HL-60 (cell line): ENCODE measurements at regions not wholly inside any gene's neighbourhood (a gene's known extent, or its start where the extent isn't known, plus 50 kb on each side); places are given as distances from the start of the nearest gene placed in this dataset.
"Not testable (repeated sequence)": the region's sequence is repeated elsewhere in the genome, so short reads cannot be mapped to it uniquely, and the experiment has no call there.

Experiments
- DNase-seq, 2 experiments: peaks; one replicate each; pipeline ENCODE4 v3.0.0-alpha.2; 2010 to 2020; ENCODE audit warnings: low read depth in 1 of 2, low spot score in 1 of 2
- H3K27ac ChIP-seq: fragments of 250-450 bp; sonication (Bioruptor Pico); replicated peaks from 2 replicates; pipeline ENCODE4 v1.5.1; 2020; ENCODE audit warnings: mild to moderate bottlenecking, moderate library complexity
- H3K27me3 ChIP-seq: fragments of 250-450 bp; sonication (Bioruptor Pico); 2 replicates; pipeline ENCODE4 v1.5.1; 2021; ENCODE audit warnings: mild to moderate bottlenecking, moderate library complexity; ENCODE audit not compliant: insufficient read depth, poor library complexity, severe bottlenecking
- H3K4me3 ChIP-seq: replicated peaks from 2 replicates; pipeline ENCODE4 v1.5.1; 2011; ENCODE audit warnings: mild to moderate bottlenecking, control low read depth, low read length; ENCODE audit not compliant: insufficient read depth
- GABPA ChIP-seq: IDR thresholded peaks from 2 replicates; pipeline ENCODE4 v1.6.1; 2012; ENCODE audit warnings: low read depth
- POLR2AphosphoS5 ChIP-seq: IDR thresholded peaks from 2 replicates; pipeline ENCODE4 v1.6.1; 2012; ENCODE audit warnings: low read depth
- SPI1 ChIP-seq: IDR thresholded peaks from 2 replicates; pipeline ENCODE4 v1.6.1; 2012; ENCODE audit warnings: low read depth, mild to moderate bottlenecking, borderline replicate concordance
- TF ChIP-seq, protein P1 (sequence below): IDR thresholded peaks from 2 replicates; pipeline ENCODE4 v1.6.1; 2012; ENCODE audit warnings: low read depth; ENCODE audit not compliant: insufficient replicate concordance
- TF ChIP-seq, protein P2 (sequence below): IDR thresholded peaks from one replicate; pipeline ENCODE4 v1.5.1; 2011; ENCODE audit warnings: low read length, control low read depth, inconsistent platforms; ENCODE audit not compliant: insufficient read depth

DNA sequence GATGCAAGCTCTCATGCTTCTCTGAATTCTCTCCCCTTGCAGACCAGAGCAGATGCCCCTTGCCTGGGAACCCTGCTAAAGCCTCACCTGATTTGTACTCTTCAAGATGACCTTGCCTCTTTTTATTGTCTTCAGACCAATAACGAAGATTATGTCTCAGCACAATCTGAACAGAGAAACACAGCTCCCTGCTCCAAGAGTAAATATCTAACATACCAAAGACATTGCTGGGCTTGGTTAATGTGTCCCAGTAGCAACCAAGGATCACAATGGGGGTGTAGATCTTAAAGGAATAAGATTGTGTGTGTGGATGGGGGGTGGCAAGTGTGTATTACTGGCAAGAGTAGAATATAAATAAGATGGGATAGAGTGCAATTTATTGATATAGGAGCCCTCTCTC is 67.6 kb upstream of the LHFPL2 start:
- no peaks in the 10 kb centered on the region for H3K27me3 ChIP-seq
- H3K4me3 ChIP-seq = no peak overlapping the region
- TF ChIP-seq, protein P1, sequence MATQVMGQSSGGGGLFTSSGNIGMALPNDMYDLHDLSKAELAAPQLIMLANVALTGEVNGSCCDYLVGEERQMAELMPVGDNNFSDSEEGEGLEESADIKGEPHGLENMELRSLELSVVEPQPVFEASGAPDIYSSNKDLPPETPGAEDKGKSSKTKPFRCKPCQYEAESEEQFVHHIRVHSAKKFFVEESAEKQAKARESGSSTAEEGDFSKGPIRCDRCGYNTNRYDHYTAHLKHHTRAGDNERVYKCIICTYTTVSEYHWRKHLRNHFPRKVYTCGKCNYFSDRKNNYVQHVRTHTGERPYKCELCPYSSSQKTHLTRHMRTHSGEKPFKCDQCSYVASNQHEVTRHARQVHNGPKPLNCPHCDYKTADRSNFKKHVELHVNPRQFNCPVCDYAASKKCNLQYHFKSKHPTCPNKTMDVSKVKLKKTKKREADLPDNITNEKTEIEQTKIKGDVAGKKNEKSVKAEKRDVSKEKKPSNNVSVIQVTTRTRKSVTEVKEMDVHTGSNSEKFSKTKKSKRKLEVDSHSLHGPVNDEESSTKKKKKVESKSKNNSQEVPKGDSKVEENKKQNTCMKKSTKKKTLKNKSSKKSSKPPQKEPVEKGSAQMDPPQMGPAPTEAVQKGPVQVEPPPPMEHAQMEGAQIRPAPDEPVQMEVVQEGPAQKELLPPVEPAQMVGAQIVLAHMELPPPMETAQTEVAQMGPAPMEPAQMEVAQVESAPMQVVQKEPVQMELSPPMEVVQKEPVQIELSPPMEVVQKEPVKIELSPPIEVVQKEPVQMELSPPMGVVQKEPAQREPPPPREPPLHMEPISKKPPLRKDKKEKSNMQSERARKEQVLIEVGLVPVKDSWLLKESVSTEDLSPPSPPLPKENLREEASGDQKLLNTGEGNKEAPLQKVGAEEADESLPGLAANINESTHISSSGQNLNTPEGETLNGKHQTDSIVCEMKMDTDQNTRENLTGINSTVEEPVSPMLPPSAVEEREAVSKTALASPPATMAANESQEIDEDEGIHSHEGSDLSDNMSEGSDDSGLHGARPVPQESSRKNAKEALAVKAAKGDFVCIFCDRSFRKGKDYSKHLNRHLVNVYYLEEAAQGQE = no peak
- TF ChIP-seq, protein P2, sequence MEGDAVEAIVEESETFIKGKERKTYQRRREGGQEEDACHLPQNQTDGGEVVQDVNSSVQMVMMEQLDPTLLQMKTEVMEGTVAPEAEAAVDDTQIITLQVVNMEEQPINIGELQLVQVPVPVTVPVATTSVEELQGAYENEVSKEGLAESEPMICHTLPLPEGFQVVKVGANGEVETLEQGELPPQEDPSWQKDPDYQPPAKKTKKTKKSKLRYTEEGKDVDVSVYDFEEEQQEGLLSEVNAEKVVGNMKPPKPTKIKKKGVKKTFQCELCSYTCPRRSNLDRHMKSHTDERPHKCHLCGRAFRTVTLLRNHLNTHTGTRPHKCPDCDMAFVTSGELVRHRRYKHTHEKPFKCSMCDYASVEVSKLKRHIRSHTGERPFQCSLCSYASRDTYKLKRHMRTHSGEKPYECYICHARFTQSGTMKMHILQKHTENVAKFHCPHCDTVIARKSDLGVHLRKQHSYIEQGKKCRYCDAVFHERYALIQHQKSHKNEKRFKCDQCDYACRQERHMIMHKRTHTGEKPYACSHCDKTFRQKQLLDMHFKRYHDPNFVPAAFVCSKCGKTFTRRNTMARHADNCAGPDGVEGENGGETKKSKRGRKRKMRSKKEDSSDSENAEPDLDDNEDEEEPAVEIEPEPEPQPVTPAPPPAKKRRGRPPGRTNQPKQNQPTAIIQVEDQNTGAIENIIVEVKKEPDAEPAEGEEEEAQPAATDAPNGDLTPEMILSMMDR = no peak
- no peak for TF ChIP-seq POLR2AphosphoS5
- no peak for TF ChIP-seq GABPA
- no peak for TF ChIP-seq SPI1
- DNase-seq = no peak
- no peak overlapping the region for H3K27ac ChIP-seq

DNA sequence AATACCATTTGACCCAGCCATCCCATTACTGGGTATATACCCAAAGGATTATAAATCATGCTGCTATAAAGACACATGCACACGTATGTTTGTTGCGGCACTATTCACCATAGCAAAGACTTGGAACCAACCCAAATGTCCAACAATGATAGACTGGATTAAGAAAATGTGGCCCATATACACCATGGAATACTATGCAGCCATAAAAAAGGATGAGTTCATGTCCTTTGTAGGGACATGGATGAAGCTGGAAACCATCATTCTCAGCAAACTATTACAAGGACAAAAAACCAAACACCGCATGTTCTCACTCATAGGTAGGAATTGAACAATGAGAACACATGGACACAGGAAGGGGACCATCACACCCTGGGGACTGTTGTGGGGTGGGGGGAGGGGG is 66.8 kb upstream of the LHFPL2 start:
- not testable (repeated sequence) for H3K4me3 ChIP-seq, H3K27ac ChIP-seq, H3K27me3 ChIP-seq, DNase-seq

DNA sequence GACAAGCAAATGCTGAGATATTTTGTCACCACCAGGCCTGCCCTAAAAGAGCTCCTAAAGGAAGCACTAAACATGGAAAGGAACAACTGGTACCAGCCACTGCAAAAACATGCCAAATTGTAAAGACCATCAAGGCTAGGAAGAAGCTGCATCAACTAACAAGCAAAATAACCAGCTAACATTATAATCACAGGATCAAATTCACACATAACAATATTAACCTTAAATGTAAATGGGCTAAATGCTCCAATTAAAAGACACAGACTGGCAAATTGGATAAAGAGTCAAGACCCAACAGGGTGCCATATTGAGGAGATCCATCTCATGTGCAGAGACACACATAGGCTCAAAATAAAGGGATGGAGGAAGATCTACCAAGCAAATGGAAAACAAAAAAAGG is 63.1 kb upstream of the LHFPL2 start:
- not testable (repeated sequence) for H3K4me3 ChIP-seq, H3K27me3 ChIP-seq, DNase-seq, H3K27ac ChIP-seq

DNA sequence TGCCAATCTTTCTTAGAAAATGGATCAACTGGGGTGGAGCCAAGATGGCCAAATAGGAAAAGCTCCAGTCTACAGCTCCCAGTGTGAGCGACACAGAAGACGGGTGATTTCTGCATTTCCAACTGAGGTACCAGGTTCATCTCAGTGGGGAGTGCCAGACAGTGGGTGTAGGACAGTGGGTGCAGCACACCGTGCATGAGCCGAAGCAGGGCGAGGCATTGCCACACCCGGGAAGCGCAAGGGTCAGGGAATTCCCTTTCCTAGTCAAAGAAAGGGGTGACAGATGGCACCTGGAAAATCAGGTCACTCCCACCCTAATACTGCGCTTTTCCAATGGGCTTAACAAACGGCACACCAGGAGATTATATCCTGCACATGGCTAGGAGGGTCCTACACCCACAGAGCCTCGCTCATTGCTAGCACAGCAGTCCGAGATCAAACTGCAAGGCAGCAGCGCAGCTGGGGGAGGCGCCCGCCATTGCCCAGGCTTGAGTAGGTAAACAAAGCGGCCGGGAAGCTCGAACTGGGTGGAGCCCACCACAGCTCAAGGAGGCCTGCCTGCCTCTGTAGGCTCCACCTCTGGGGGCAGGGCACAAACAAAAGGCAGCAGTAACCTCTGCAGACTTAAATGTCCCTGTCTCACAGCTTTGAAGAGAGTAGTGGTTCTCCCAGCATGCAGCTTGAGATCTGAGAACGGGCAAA is 61.3 kb upstream of the LHFPL2 start:
- not testable (repeated sequence) for H3K4me3 ChIP-seq, DNase-seq, H3K27me3 ChIP-seq, H3K27ac ChIP-seq

DNA sequence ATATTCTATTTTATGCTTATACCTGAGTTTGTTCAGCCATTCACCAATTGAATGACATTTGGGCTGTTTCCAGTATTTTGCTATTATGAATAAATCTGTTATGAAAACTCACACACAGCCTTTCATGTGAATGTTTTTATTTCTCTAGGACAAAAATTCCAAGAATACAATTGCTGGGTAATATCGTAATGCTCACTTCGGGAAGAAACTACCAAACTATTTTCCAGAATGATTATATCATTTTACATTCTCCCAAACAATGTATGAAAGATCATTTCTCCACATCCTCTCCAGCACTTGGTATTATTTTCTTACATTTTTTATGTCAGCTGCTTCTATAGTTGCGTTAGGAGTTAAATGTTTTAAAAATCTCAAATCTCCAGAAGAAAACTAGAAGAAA is 58.3 kb upstream of the LHFPL2 start:
- Histone ChIP-seq H3K27ac (no peak overlapping the region), H3K4me3 (no peak overlapping the region), H3K27me3 (no peaks in the 10 kb centered on the region)
- TF ChIP-seq, protein P2 = no peak
- TF ChIP-seq GABPA (no peak), SPI1 (no peak), POLR2AphosphoS5 (no peak)
- TF ChIP-seq, protein P1 = no peak
- no peak for DNase-seq
